B cell (primary cell): ENCODE measurements at regions not wholly inside any gene's neighbourhood (a gene's known extent, or its start where the extent isn't known, plus 50 kb on each side); places are given as distances from the start of the nearest gene placed in this dataset.

ENCODE experiments used
- ATAC-seq: fragments of 200-7000 bp; cut with Tn5 transposase; one replicate; pipeline ENCODE4 v1.10.0; 2021; ENCODE audit warnings: low read depth, mild to moderate bottlenecking, moderate number of reproducible peaks, moderate library complexity
- CTCF ChIA-PET: fragments of 350-600 bp; sonication (Branson Sonifier 250); formaldehyde crosslinking; loops from one replicate; lab custom pipeline; 2021; ENCODE audit warnings: antibody characterized with exemption, inconsistent platforms; lab: Charles Lee
- POLR2A ChIA-PET: fragments of 350-600 bp; sonication (Branson Sonifier 250); formaldehyde crosslinking; loops from one replicate; lab custom pipeline; 2021; ENCODE audit warnings: antibody characterized with exemption; lab: Charles Lee
- DNase-seq: peaks from one replicate; pipeline ENCODE4 v3.0.0; 2013
- H2AFZ ChIP-seq: 2 replicates; pipeline ENCODE4 v1.6.1; 2012; ENCODE audit warnings: mild to moderate bottlenecking, low read depth, low read length; ENCODE audit not compliant: insufficient read depth, poor library complexity, severe bottlenecking
- H3K27ac ChIP-seq, 2 donors: 1 replicate in 1 of 2; 2 replicates in 1 of 2; pipeline ENCODE4 v1.5.1; 2012 to 2013; ENCODE audit warnings: low read length in 2 of 2, mild to moderate bottlenecking in 2 of 2, moderate library complexity in 1 of 2
- H3K27me3 ChIP-seq, 4 experiments: fragments of 200-600 bp in 1 of 4; sonication (generic) in 1 of 4; replicated peaks in 1 of 4; 1 replicate in 2 of 4; 2 replicates in 2 of 4; pipeline versions ENCODE4 v1.6.1 to v1.7.0; 2013 to 2016; ENCODE audit warnings: low read length in 3 of 4, mild to moderate bottlenecking in 2 of 4, mixed read lengths in 1 of 4, moderate library complexity in 1 of 4; ENCODE audit not compliant: insufficient read depth in 4 of 4, control insufficient read depth in 3 of 4; ENCODE audit errors: control extremely low read depth in 1 of 4
- H3K36me3 ChIP-seq, 2 experiments: replicated peaks in 1 of 2; 1 replicate in 1 of 2; 2 replicates in 1 of 2; pipeline versions ENCODE4 v1.6.1 to v1.7.1; 2013; ENCODE audit warnings: low read length in 1 of 2; ENCODE audit not compliant: insufficient read depth in 2 of 2, control insufficient read depth in 1 of 2; ENCODE audit errors: control extremely low read depth in 1 of 2, extremely low read depth in 1 of 2
- H3K4me1 ChIP-seq, 2 donors: fragments of 200-600 bp in 1 of 2; sonication (generic) in 1 of 2; 1 replicate in 1 of 2; 2 replicates in 1 of 2; pipeline versions ENCODE4 v1.5.1 to v1.6.1; 2013 to 2017; ENCODE audit warnings: low read length in 2 of 2; ENCODE audit not compliant: control insufficient read depth in 2 of 2, insufficient read depth in 2 of 2
- H3K4me2 ChIP-seq: replicated peaks from 2 replicates; pipeline ENCODE3; 2012; ENCODE audit warnings: mild to moderate bottlenecking, low read depth, low read length; ENCODE audit not compliant: poor library complexity, severe bottlenecking
- H3K4me3 ChIP-seq, 5 experiments: fragments of 200-600 bp in 1 of 5; sonication (generic) in 1 of 5; 1 replicate in 3 of 5; 2 replicates in 2 of 5; pipeline versions ENCODE4 v1.5.1 to v1.7.0; 2011 to 2016; ENCODE audit warnings: low read length in 4 of 5, mild to moderate bottlenecking in 4 of 5, low read depth in 2 of 5, control low read depth in 1 of 5, moderate library complexity in 1 of 5; ENCODE audit not compliant: insufficient read depth in 1 of 5; ENCODE audit errors: control extremely low read depth in 1 of 5, extremely low read depth in 1 of 5
- H3K79me2 ChIP-seq: fragments of 200-600 bp; sonication (generic); one replicate; pipeline ENCODE4 v1.6.0; 2016; ENCODE audit warnings: low read length; ENCODE audit not compliant: control insufficient read depth, insufficient read depth
- H3K9ac ChIP-seq: fragments of 200-600 bp; sonication (generic); 2 replicates; pipeline ENCODE4 v1.6.1; 2017; ENCODE audit warnings: mild to moderate bottlenecking, low read length, moderate library complexity
- H3K9me3 ChIP-seq, 3 donors: one replicate each; pipeline versions ENCODE4 v1.6.1 to v1.7.1; 2013; ENCODE audit warnings: low read length in 2 of 3; ENCODE audit not compliant: control insufficient read depth in 2 of 3, insufficient read depth in 1 of 3; ENCODE audit errors: control extremely low read depth in 1 of 3
- H4K20me1 ChIP-seq: 2 replicates; pipeline ENCODE4 v1.6.0; 2012; ENCODE audit warnings: mild to moderate bottlenecking, low read length; ENCODE audit not compliant: insufficient read depth, control insufficient read depth, poor library complexity, severe bottlenecking
- H3K27ac Mint-ChIP-seq: one replicate; pipeline ENCODE4 v1.8.0; 2021; ENCODE audit warnings: mixed read lengths
- H3K27me3 Mint-ChIP-seq: one replicate; pipeline ENCODE4 v1.8.0; 2021; ENCODE audit warnings: mixed read lengths
- H3K4me1 Mint-ChIP-seq: one replicate; pipeline ENCODE4 v1.8.0; 2021; ENCODE audit warnings: mixed read lengths
- H3K4me3 Mint-ChIP-seq: one replicate; pipeline ENCODE4 v1.8.0; 2021; ENCODE audit warnings: mixed read lengths
- H3K9me3 Mint-ChIP-seq: one replicate; pipeline ENCODE4 v1.8.0; 2022; ENCODE audit warnings: mixed read lengths; ENCODE audit not compliant: insufficient read depth
- EZH2 ChIP-seq: IDR thresholded peaks from 2 replicates; pipeline ENCODE4 v1.6.1; 2012; ENCODE audit warnings: borderline replicate concordance, low read depth, mild to moderate bottlenecking, moderate library complexity, low read length; ENCODE audit not compliant: insufficient read depth, poor library complexity, severe bottlenecking
- WGBS: methylation state at CpG from one replicate; pipeline ENCODE4 v1.1.5; 2013; ENCODE audit warnings: missing lambda C conversion rate; ENCODE audit not compliant: insufficient coverage; 5-methylcytosine and 5-hydroxymethylcytosine counted together
- intact Hi-C: fragments of 100-400 bp; cut with micrococcal nuclease; formaldehyde crosslinking; loops from one replicate; pipeline ENCODE4 v1.10.0; 2022
- TF ChIP-seq, protein P1 (sequence below): fragments of 200-600 bp; IDR thresholded peaks from one replicate; pipeline ENCODE4 v1.8.0; 2022; ENCODE audit warnings: antibody characterized with exemption, mild to moderate bottlenecking

DNA sequence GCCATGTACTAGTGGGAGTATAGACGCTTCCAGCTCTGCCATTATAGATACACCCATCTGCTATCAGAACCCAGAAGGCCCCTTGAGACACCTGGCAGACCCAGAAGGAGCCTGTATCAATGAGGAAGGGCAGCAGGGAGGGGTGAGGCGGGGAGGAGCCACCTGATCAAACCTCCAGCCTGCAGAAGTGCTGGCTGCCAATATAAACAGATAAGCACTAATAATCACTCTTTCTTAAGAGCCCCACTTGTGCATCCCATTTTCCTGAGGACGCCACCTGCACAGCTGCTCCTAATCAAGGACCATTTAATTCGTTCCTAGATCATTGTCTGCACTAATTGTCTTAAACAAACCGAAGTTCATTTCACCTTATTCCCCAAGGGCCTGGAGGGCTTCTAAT is 75.0 kb upstream of the NEK6 start:
- Histone ChIP-seq H3K4me1 (no peaks in the 10 kb centered on the region), H4K20me1 (no peaks in the 10 kb centered on the region), H3K79me2 (no peaks in the 10 kb centered on the region), H3K36me3 (no peaks in the 10 kb centered on the region), H3K9ac (no peak overlapping the region), H3K27me3 (peaks cover 0 to 4% (median 0%) of the 10 kb centered on the region in 4 experiments), H2AFZ (no peak overlapping the region), H3K27ac (no peak overlapping the region), H3K9me3 (peaks cover 0 to 5% (median 4%) of the 10 kb centered on the region in 3 donors), H3K4me3 (no peak overlapping the region), H3K4me2 (no peak overlapping the region)
- intact Hi-C loops: no loop called here
- H3K27ac Mint-ChIP-seq: no peak overlapping the region
- no peak overlapping the region for H3K4me3 Mint-ChIP-seq
- 93% methylated on average over 3 of the region's 5 CpGs for WGBS
- no peaks in the 10 kb centered on the region for H3K27me3 Mint-ChIP-seq
- ChIA-PET POLR2A (no interaction called here), CTCF (no interaction called here)
- ATAC-seq (no peak), DNase-seq (no peak)
- TF ChIP-seq, protein P1, sequence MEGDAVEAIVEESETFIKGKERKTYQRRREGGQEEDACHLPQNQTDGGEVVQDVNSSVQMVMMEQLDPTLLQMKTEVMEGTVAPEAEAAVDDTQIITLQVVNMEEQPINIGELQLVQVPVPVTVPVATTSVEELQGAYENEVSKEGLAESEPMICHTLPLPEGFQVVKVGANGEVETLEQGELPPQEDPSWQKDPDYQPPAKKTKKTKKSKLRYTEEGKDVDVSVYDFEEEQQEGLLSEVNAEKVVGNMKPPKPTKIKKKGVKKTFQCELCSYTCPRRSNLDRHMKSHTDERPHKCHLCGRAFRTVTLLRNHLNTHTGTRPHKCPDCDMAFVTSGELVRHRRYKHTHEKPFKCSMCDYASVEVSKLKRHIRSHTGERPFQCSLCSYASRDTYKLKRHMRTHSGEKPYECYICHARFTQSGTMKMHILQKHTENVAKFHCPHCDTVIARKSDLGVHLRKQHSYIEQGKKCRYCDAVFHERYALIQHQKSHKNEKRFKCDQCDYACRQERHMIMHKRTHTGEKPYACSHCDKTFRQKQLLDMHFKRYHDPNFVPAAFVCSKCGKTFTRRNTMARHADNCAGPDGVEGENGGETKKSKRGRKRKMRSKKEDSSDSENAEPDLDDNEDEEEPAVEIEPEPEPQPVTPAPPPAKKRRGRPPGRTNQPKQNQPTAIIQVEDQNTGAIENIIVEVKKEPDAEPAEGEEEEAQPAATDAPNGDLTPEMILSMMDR: no peak
- no peak for TF ChIP-seq EZH2
- H3K4me1 Mint-ChIP-seq: peaks cover 4% of the 10 kb centered on the region
- H3K9me3 Mint-ChIP-seq: no peaks in the 10 kb centered on the region

DNA sequence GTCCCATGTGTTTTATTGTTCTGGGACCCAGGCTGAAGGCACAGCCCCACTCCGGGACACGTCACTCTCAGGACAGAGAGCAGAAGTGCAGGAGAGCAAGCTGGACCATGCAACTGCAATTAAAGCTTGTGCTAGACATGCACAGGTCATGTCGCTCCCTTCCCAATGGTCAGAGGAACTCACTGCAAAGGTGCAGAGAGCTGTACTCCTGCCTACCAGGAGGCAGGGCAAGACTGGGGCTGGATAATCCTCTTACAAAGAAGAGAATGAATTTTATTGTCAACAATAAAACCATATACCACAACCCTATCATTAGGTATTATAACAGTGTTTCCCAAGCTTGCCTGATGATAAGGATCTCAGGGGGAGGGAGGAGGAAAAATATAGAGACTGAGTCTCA is 74.0 kb upstream of the NEK6 start:
- H4K20me1 ChIP-seq: no peaks in the 10 kb centered on the region
- Mint-ChIP-seq H3K4me3 (no peak overlapping the region), H3K9me3 (no peaks in the 10 kb centered on the region), H3K27ac (no peak overlapping the region), H3K27me3 (no peaks in the 10 kb centered on the region), H3K4me1 (peaks cover 4% of the 10 kb centered on the region)
- ChIA-PET POLR2A (interaction anchor here (0.7 kb wide), 1 partner anchor 16 kb away, joined by 3 read pairs; no protein-coding TSS in a partner anchor), CTCF (interaction anchor here (0.6 to 2.3 kb wide), 3 partner anchors 57 to 424 kb away, joined by 4 to 8 read pairs (median 4); no protein-coding TSS in a partner anchor)
- peaks cover 0 to 5% (median 4%) of the 10 kb centered on the region in 3 donors for H3K9me3 ChIP-seq
- no peak overlapping the region for H3K9ac ChIP-seq
- H3K27me3 ChIP-seq: peaks cover 0 to 4% (median 0%) of the 10 kb centered on the region in 4 experiments
- no peaks in the 10 kb centered on the region for H3K79me2 ChIP-seq
- intact Hi-C loops: no loop called here
- H3K27ac ChIP-seq: no peak overlapping the region
- DNase-seq (no peak), ATAC-seq (no peak)
- H3K36me3 ChIP-seq: no peaks in the 10 kb centered on the region
- WGBS: 96% methylated on average over 3 of the region's 3 CpGs
- H3K4me2 ChIP-seq: no peak overlapping the region
- TF ChIP-seq EZH2: no peak
- TF ChIP-seq, protein P1: no peak
- no peaks in the 10 kb centered on the region for H3K4me1 ChIP-seq
- no peak overlapping the region for H2AFZ ChIP-seq
- no peak overlapping the region for H3K4me3 ChIP-seq
